B cell (primary cell): ENCODE measurements at regions not wholly inside any gene's neighbourhood (a gene's known extent, or its start where the extent isn't known, plus 50 kb on each side); places are given as distances from the start of the nearest gene placed in this dataset.
A peak's percentile ranks its signal among the peaks of the same experiment; 100 is the strongest.

ENCODE experiments used
- ATAC-seq: fragments of 200-7000 bp; cut with Tn5 transposase; one replicate; pipeline ENCODE4 v1.10.0; 2021; ENCODE audit warnings: low read depth, mild to moderate bottlenecking, moderate number of reproducible peaks, moderate library complexity
- CTCF ChIA-PET: fragments of 350-600 bp; sonication (Branson Sonifier 250); formaldehyde crosslinking; loops from one replicate; lab custom pipeline; 2021; ENCODE audit warnings: antibody characterized with exemption, inconsistent platforms; lab: Charles Lee
- POLR2A ChIA-PET: fragments of 350-600 bp; sonication (Branson Sonifier 250); formaldehyde crosslinking; loops from one replicate; lab custom pipeline; 2021; ENCODE audit warnings: antibody characterized with exemption; lab: Charles Lee
- DNase-seq: peaks from one replicate; pipeline ENCODE4 v3.0.0; 2013
- H2AFZ ChIP-seq: 2 replicates; pipeline ENCODE4 v1.6.1; 2012; ENCODE audit warnings: mild to moderate bottlenecking, low read depth, low read length; ENCODE audit not compliant: insufficient read depth, poor library complexity, severe bottlenecking
- H3K27ac ChIP-seq, 2 donors: 1 replicate in 1 of 2; 2 replicates in 1 of 2; pipeline ENCODE4 v1.5.1; 2012 to 2013; ENCODE audit warnings: low read length in 2 of 2, mild to moderate bottlenecking in 2 of 2, moderate library complexity in 1 of 2
- H3K27me3 ChIP-seq, 4 experiments: fragments of 200-600 bp in 1 of 4; sonication (generic) in 1 of 4; replicated peaks in 1 of 4; 1 replicate in 2 of 4; 2 replicates in 2 of 4; pipeline versions ENCODE4 v1.6.1 to v1.7.0; 2013 to 2016; ENCODE audit warnings: low read length in 3 of 4, mild to moderate bottlenecking in 2 of 4, mixed read lengths in 1 of 4, moderate library complexity in 1 of 4; ENCODE audit not compliant: insufficient read depth in 4 of 4, control insufficient read depth in 3 of 4; ENCODE audit errors: control extremely low read depth in 1 of 4
- H3K36me3 ChIP-seq, 2 experiments: replicated peaks in 1 of 2; 1 replicate in 1 of 2; 2 replicates in 1 of 2; pipeline versions ENCODE4 v1.6.1 to v1.7.1; 2013; ENCODE audit warnings: low read length in 1 of 2; ENCODE audit not compliant: insufficient read depth in 2 of 2, control insufficient read depth in 1 of 2; ENCODE audit errors: control extremely low read depth in 1 of 2, extremely low read depth in 1 of 2
- H3K4me1 ChIP-seq, 2 donors: fragments of 200-600 bp in 1 of 2; sonication (generic) in 1 of 2; 1 replicate in 1 of 2; 2 replicates in 1 of 2; pipeline versions ENCODE4 v1.5.1 to v1.6.1; 2013 to 2017; ENCODE audit warnings: low read length in 2 of 2; ENCODE audit not compliant: control insufficient read depth in 2 of 2, insufficient read depth in 2 of 2
- H3K4me2 ChIP-seq: replicated peaks from 2 replicates; pipeline ENCODE3; 2012; ENCODE audit warnings: mild to moderate bottlenecking, low read depth, low read length; ENCODE audit not compliant: poor library complexity, severe bottlenecking
- H3K4me3 ChIP-seq, 5 experiments: fragments of 200-600 bp in 1 of 5; sonication (generic) in 1 of 5; 1 replicate in 3 of 5; 2 replicates in 2 of 5; pipeline versions ENCODE4 v1.5.1 to v1.7.0; 2011 to 2016; ENCODE audit warnings: low read length in 4 of 5, mild to moderate bottlenecking in 4 of 5, low read depth in 2 of 5, control low read depth in 1 of 5, moderate library complexity in 1 of 5; ENCODE audit not compliant: insufficient read depth in 1 of 5; ENCODE audit errors: control extremely low read depth in 1 of 5, extremely low read depth in 1 of 5
- H3K79me2 ChIP-seq: fragments of 200-600 bp; sonication (generic); one replicate; pipeline ENCODE4 v1.6.0; 2016; ENCODE audit warnings: low read length; ENCODE audit not compliant: control insufficient read depth, insufficient read depth
- H3K9ac ChIP-seq: fragments of 200-600 bp; sonication (generic); 2 replicates; pipeline ENCODE4 v1.6.1; 2017; ENCODE audit warnings: mild to moderate bottlenecking, low read length, moderate library complexity
- H3K9me3 ChIP-seq, 3 donors: one replicate each; pipeline versions ENCODE4 v1.6.1 to v1.7.1; 2013; ENCODE audit warnings: low read length in 2 of 3; ENCODE audit not compliant: control insufficient read depth in 2 of 3, insufficient read depth in 1 of 3; ENCODE audit errors: control extremely low read depth in 1 of 3
- H4K20me1 ChIP-seq: 2 replicates; pipeline ENCODE4 v1.6.0; 2012; ENCODE audit warnings: mild to moderate bottlenecking, low read length; ENCODE audit not compliant: insufficient read depth, control insufficient read depth, poor library complexity, severe bottlenecking
- H3K27ac Mint-ChIP-seq: one replicate; pipeline ENCODE4 v1.8.0; 2021; ENCODE audit warnings: mixed read lengths
- H3K27me3 Mint-ChIP-seq: one replicate; pipeline ENCODE4 v1.8.0; 2021; ENCODE audit warnings: mixed read lengths
- H3K4me1 Mint-ChIP-seq: one replicate; pipeline ENCODE4 v1.8.0; 2021; ENCODE audit warnings: mixed read lengths
- H3K4me3 Mint-ChIP-seq: one replicate; pipeline ENCODE4 v1.8.0; 2021; ENCODE audit warnings: mixed read lengths
- H3K9me3 Mint-ChIP-seq: one replicate; pipeline ENCODE4 v1.8.0; 2022; ENCODE audit warnings: mixed read lengths; ENCODE audit not compliant: insufficient read depth
- EZH2 ChIP-seq: IDR thresholded peaks from 2 replicates; pipeline ENCODE4 v1.6.1; 2012; ENCODE audit warnings: borderline replicate concordance, low read depth, mild to moderate bottlenecking, moderate library complexity, low read length; ENCODE audit not compliant: insufficient read depth, poor library complexity, severe bottlenecking
- WGBS: methylation state at CpG from one replicate; pipeline ENCODE4 v1.1.5; 2013; ENCODE audit warnings: missing lambda C conversion rate; ENCODE audit not compliant: insufficient coverage; 5-methylcytosine and 5-hydroxymethylcytosine counted together
- intact Hi-C: fragments of 100-400 bp; cut with micrococcal nuclease; formaldehyde crosslinking; loops from one replicate; pipeline ENCODE4 v1.10.0; 2022
- TF ChIP-seq, protein P1 (sequence below): fragments of 200-600 bp; IDR thresholded peaks from one replicate; pipeline ENCODE4 v1.8.0; 2022; ENCODE audit warnings: antibody characterized with exemption, mild to moderate bottlenecking

DNA sequence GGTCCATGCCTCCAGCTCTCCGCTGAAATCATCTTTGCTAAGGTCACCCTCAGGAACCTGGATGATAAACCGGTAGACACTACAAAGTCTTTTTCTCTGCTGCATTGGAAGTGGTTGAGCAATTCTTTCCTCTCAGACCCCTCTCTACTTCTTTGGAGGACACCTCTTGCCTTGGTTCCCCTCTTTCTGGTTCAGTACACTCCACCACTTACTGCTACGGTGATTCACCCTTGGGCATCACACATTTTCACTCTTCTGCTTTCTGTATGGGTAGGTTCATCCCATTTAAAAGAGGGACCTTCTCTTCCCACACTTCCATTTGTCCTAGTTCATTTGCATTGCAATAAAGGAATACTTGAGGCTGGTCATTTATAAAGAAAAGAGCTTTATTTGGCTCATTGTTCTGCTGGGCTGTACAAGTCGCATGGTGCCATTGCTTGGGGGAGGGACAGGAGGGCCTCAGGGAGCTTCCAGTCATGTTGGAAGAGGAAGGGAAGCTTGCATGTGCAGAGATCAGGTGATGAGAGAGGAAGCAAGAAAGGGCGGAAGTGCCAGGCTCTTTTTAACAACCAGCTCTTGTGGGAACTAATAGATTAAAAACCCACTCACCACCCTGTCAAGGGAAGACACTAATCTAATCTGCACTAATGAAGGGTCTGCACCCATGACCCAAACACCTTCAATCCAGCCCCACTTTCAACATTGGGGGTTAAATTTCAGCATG is 149.7 kb upstream of the TMEM170B start:
- H3K4me2 ChIP-seq, result peak overlapping the region; percentile 40
- no peak overlapping the region for H3K9ac ChIP-seq
- H3K27ac ChIP-seq, result no peak overlapping the region
- H3K4me3 ChIP-seq, result no peak overlapping the region
- no peak overlapping the region for H3K27ac Mint-ChIP-seq
- H2AFZ ChIP-seq, result no peak overlapping the region
- intact Hi-C loops, result no loop called here
- ChIA-PET POLR2A (no interaction called here), CTCF (no interaction called here)
- peaks cover 0 to 3% (median 2%) of the 10 kb centered on the region in 3 donors for H3K9me3 ChIP-seq
- H3K27me3 ChIP-seq, result no peaks in the 10 kb centered on the region
- peaks cover 32% of the 10 kb centered on the region for H3K4me1 Mint-ChIP-seq
- peak; percentile 83 for ATAC-seq
- peaks cover 45 to 51% of the 10 kb centered on the region in 2 donors for H3K4me1 ChIP-seq
- H4K20me1 ChIP-seq, result no peaks in the 10 kb centered on the region
- WGBS, result 67% methylated on average over 2 of the region's 5 CpGs
- no peaks in the 10 kb centered on the region for H3K36me3 ChIP-seq
- no peak overlapping the region for H3K4me3 Mint-ChIP-seq
- peak; percentile 55 for DNase-seq
- no peaks in the 10 kb centered on the region for H3K9me3 Mint-ChIP-seq
- H3K27me3 Mint-ChIP-seq, result no peaks in the 10 kb centered on the region
- TF ChIP-seq EZH2, result no peak
- TF ChIP-seq, protein P1, sequence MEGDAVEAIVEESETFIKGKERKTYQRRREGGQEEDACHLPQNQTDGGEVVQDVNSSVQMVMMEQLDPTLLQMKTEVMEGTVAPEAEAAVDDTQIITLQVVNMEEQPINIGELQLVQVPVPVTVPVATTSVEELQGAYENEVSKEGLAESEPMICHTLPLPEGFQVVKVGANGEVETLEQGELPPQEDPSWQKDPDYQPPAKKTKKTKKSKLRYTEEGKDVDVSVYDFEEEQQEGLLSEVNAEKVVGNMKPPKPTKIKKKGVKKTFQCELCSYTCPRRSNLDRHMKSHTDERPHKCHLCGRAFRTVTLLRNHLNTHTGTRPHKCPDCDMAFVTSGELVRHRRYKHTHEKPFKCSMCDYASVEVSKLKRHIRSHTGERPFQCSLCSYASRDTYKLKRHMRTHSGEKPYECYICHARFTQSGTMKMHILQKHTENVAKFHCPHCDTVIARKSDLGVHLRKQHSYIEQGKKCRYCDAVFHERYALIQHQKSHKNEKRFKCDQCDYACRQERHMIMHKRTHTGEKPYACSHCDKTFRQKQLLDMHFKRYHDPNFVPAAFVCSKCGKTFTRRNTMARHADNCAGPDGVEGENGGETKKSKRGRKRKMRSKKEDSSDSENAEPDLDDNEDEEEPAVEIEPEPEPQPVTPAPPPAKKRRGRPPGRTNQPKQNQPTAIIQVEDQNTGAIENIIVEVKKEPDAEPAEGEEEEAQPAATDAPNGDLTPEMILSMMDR, result no peak
- H3K79me2 ChIP-seq, result peaks cover 33% of the 10 kb centered on the region

DNA sequence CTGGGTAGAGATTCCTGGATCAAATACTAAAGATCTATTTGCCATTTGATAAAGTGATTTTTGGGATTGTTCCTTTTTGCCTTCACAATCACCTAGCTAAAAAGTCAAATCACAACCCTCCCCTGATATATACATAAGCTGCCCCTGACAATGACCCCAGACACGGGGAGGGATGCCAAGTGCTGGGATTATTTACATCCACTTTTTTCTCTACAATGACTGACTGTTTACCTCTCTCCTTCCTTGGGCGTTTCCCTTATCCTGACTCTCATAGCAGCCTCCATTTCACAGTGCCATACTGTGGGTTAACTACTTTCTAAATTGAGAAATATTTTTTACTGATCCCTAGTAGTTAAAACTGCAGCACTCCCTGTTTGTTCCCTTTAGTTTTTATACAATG is 150.8 kb upstream of the TMEM170B start:
- no peak for DNase-seq
- POLR2A ChIA-PET, result no interaction called here
- CTCF ChIA-PET, result no interaction called here
- Histone ChIP-seq H3K9ac (no peak overlapping the region), H3K79me2 (peaks cover 25% of the 10 kb centered on the region), H3K36me3 (no peaks in the 10 kb centered on the region), H3K4me3 (no peak overlapping the region), H4K20me1 (no peaks in the 10 kb centered on the region), H3K27ac (peak overlapping the region; percentile 39 to 59), H3K4me2 (peak overlapping the region; percentile 58), H3K27me3 (no peaks in the 10 kb centered on the region), H3K9me3 (peaks cover 0 to 3% (median 0%) of the 10 kb centered on the region in 3 donors), H2AFZ (no peak overlapping the region), H3K4me1 (peaks cover 51 to 58% of the 10 kb centered on the region in 2 donors)
- Mint-ChIP-seq H3K27ac (peak overlapping the region; percentile 72), H3K4me1 (peaks cover 41% of the 10 kb centered on the region), H3K27me3 (no peaks in the 10 kb centered on the region), H3K4me3 (peak overlapping the region; percentile 56), H3K9me3 (no peaks in the 10 kb centered on the region)
- ATAC-seq, result no peak
- intact Hi-C loops, result no loop called here
- no CpG with 5 or more reads among the region's 2 CpGs for WGBS
- TF ChIP-seq EZH2, result no peak
- TF ChIP-seq, protein P1, result no peak
